GM18909 (cell line): ENCODE measurements at regions not wholly inside any gene's neighbourhood (a gene's known extent, or its start where the extent isn't known, plus 50 kb on each side); places are given as distances from the start of the nearest gene placed in this dataset.

ENCODE experiments used
- ATAC-seq: cut with Tn5 transposase; IDR thresholded peaks from one replicate; pipeline ENCODE4 v1.9.1; 2021; ENCODE audit warnings: mild to moderate bottlenecking; ENCODE audit not compliant: unreplicated experiment, poor library complexity

DNA sequence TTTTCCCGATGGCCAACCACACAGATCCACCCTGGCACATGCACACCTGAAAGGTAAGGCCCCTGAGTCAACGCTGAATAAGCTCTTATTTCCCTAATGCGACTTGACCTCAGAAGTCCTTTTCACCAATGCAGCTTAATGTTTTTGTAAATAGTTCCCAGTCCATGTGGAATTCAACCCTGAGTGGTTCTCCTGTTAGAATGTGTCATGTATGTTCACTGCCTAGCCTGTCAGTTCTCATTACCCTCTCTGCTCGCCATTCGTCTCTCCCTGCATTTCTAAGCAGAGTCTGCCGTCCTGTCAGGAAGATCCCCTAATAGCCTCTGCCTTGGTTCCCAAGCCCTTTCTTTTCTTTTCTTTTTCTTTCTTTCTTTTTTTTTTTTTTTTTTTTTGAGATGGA, 392.6 kb upstream of the SHH start:
- no peak for ATAC-seq

DNA sequence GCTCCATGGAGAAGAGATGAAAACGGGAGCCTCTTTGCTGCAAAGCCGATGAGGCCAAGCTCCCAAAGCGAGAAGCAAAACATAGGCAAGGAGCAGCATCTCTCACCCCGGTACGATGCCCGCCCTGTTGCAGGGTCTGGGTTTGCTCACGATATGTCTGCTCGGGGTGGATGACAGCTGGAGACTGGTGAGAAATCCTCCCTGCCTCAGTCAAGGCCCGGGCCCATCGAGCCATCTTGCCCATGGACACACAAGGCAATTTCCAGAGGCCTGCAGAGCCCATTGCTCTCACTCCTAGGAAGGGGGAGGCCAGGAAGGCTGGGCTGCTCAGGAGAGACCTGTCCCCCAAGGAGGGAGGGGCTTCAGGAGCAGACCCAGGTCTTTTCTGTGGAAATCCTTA, 391.7 kb upstream of the SHH start:
- no peak for ATAC-seq

DNA sequence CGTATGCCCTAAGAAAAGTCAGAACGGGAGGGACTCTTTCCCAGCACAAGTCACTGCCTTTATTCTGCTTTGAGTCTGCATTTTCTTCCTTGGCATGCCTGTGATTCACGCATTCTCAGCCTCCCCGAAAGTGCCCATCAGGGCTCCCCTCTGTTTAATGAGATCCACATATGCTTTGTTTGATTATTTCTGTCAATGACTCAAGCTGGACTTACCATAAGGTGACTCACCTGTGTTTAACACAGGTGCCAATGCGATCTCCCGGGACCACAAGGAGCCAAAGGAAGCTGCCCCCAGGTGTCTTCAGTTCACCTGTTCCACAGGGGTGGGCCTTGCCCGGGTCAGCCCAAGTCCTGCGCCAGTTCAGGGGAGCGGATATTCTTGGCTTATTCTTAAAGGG, 386.0 kb upstream of the SHH start:
- no peak for ATAC-seq

DNA sequence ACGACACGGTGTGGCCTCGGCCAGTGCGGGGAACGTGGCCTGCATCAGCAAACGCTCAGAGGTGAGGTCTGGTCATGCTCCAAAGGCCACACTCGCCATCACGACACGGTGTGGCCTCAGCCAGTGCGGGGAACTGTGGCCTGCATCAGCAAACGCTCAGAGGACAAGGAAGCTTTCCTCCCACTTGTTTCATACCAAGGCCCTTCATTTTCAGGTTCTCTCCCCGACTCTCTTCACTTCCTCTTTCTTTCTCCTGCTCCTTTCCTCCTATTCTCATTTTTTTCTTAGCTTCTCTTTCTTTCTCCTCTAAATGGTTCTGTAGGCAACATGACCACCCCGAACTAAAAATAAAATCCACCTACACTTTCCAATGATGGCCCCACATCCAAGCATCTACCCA, 384.4 kb upstream of the SHH start:
- no peak for ATAC-seq

DNA sequence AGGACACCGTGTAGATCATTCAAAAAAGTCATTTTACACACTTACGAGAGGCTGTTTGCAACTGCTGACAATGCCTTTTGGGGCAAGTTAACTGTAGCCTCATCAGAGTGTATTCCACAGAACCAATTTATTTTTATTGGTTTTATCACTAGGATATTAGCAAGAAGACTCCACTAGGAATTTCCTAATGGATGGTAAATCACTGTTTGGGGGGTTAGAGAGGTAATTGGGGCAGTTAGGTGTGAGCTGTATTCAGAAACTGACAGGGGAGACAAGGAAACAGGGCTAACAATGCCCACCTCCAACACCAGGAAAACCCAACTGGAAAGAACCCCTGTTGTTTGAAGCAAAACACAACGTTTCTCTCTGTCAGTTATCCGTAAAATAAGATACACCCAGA, 383.0 kb upstream of the SHH start:
- no peak for ATAC-seq

DNA sequence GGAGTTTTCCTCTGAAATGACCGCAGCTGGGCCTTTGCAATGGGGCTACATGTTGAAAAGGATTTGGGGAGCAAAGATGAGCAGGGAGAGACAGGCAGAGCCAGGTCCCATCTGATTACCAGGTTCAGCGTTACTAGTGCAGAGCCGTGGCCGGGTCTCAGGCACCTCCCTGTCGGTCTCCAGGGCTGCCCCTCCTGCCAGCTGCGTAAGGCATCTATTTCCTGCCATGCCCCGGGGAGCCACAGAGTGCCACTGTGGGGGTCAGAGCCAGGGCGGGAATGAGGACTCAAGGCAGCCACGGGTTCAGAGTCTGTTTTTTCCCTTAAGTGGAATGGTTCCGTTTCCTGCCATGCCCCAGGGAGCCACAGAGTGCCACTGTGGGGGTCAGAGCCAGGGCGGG, 382.6 kb upstream of the SHH start:
- no peak for ATAC-seq

DNA sequence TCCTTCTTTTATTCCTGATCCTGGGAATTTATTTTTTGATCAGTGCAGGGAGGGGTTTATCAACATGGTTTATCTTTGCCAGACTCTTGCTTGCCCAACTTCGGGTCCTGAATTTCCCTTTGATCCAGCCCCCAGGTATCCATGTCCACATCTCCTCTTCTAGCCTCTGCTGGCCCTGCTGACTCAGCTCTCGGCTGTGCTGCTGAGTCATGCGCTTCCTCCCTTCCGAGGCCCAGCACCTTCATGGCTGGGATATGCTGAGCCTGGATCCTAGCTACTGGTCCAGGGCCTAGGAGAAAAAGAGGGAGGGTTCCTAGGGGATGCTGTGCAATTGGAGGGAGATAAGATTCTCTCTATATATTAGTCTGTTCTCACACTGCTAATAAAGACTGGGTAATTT, 380.7 kb upstream of the SHH start:
- no peak for ATAC-seq

DNA sequence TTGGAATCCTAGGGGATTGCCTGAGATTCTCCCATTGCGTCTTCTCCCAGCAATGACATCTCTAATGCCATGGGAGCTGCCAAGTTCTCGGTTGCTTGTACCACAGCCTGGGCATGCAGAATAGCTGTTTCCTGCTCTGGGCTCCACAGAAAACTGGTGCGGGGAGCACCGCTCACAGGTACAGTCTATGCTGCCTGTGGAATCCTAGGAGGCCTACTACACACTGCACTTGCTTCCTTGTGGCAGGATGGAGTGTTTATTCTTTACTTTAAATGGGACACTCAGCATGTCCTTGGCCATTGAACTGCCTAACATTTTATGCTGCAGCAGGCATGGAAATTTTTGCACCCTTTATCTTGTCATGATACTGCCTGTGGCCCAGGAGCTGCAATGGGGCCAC, 378.8 kb upstream of the SHH start:
- ATAC-seq, result no peak

DNA sequence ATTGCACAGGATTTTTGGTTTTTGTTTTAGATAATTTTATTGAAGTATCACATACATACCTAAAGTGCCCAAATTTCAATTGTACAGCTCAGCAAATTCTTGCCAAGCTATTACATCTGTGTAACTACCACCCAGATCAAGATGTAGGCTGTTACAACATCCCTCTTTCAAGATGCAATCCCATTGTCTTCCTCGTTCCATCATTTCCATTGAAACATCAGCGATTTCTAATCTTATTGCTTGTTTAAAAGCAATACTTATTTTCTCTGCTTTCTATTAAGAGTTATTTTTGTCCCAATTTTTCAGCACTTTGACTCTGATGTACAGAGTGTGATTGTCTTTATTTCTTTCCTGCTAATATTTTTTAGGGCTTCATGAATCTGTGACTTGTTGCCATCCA, 372.8 kb upstream of the SHH start:
- ATAC-seq, result no peak

DNA sequence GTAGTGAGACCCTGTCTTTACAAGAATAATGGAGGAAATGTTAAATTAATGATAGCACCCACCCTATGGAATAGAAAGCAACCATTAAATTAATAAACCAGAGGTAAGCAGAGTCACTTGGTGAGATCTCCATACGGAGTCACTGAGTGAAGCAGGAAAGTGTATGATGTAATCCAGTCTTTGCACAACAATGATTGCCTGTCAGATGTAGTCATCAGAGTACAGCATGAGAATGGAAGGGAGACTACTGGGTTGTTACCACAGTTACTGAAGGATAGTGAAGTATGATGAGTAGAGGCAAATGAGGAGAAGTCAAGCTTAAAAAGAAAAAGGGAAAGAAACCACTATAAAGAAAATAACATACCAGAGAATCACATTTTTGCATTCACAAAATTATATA, 371.9 kb upstream of the SHH start:
- ATAC-seq, result no peak

DNA sequence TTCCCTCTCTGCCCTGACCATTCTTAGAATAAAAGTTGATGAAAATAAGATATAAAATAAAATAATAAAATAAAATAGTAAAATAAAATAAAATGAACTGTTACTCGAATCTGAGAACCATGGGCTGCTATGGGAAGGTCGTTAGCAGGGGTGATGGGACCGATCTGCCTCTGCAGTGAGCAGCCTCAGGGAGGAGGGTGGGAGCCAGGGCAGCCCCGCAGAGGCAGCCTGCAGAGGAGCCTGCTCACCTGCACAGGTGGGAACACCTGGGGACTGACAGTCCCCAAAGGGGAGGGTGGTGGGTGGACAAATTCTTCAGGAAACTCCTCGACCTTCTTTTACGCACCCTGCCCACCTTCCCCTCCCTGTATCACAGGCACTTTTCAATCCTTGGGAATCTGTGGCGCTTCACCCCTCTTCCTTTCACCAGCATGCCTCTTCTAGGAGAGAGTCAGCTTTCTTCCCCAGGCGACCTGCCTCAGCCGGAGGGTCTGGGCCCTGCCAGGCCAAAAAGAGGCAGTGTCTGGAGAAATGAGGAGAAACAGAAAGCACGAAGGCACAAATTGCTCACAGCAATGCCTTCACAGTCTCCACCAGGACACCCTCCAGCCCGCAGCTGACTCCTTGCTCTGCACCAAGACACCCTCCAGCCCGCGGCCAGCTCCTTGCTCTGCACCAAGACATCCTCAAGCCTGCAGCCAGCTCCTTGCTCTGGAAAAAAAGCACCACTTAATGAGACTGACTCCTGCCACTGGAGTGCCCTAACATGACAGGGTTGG, 368.4 kb upstream of the SHH start:
- ATAC-seq, result no peak

DNA sequence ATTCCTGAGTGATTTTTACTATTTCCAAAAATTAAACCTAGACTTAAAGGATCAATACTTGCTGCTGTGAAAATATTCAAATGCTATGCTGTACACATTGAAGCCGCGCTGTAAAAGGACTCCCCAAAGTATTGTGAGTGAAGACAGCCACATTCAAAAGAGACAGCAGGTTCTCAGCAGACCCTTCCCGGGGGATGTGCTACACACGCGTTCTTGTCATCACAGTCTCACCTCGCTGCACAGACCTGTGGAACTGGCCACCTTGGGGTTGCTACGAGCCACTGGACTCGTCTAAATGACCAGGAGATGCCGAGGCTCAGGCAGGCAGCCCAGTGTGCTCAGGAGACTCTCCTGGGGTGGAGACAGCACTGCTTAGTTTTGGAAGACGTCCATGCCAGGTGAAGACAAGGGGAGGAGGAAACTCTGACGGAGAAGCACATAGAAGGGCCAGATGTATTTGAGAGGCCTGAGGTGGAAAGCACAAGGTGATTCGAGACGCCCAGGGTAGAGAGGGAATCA, 367.7 kb upstream of the SHH start:
- no peak for ATAC-seq

DNA sequence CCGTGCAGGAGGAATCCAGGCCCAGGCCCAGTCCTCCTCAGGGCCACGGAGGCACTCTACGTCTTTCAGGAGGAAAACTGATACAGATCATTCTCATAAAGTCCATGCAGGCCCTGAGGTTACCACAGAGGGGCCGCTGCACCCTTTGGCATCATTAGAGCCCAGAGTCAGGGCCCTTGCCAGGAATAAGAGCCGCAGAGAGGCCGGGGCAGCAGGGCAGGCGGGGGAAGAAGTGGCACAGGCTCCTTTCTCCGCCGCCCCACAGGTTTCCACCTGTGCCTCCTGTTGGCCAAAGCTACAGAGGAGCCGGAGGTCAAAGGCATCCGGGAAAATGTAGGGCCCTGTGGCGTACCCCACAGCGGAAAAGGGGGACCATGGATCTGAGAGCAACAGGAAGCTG, 366.6 kb upstream of the SHH start:
- no peak for ATAC-seq

DNA sequence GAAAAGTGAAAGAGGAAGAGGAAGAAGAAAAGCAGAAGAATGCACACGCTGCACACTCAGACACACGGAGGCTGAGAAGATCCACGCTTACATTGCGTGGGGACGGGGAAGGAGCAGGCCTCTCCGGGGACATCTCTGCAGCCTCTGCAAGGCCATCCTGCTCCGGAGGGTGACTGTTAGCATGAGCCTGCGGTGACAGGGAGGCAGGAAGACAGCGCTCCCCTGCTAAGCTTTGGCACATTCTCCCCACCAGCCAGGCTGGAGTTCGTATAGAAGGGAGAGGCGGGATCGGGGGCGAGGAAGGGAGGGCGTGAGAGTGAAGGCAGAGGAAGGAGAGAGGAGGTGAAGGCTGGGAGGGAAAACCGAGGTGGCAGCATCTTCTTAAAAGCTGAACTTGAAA, 366.0 kb upstream of the SHH start:
- ATAC-seq, result no peak

DNA sequence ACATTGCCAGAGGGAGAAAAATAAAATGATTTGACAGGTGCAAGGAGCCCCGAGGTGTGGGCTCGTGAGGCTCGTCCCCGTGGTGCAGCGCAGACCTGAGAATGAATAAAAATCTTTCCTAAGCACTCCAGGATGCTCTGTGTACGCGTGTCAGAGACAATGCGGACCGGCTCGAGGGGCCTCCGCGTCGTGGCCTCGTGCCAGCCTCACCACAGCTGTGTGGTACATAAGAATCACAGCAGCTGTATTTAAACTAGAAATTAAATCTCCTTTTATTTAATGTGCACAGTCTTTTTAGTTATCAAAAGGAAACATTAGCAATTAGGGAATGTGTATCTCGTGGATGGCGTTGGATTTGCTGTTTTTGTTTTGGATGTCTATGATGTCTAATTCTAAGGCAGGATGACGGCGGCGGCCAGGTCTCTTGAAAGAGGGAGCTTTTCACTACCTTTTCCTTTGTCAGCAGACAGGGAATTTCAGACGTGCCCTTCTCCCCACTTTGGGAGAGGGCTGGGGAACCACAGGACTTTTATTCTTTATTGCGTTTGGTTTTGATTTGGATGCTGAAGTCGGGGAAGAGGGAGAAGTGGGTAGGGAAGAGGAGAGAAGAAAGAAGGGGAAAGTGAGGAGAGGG, 365.3 kb upstream of the SHH start:
- no peak for ATAC-seq

DNA sequence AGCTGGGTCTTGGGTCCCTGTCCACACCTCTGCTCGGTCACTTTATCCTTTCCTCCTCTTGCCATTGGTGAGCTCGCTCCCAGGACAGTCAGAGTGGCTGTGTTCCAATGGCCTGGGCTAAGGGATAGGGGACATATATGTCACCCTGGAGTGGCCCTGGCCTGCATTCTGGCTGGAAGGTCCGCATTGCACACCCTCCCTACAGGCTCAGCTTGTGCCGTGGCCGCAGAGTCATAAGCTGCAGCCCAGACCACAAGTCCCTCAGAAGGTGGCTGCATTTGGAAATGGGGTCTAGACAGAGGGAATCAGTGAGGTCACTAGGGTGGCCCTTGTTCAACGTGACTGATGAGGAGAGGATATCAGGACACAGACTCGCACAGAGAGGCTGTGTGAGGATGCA, 363.8 kb upstream of the SHH start:
- no peak for ATAC-seq

DNA sequence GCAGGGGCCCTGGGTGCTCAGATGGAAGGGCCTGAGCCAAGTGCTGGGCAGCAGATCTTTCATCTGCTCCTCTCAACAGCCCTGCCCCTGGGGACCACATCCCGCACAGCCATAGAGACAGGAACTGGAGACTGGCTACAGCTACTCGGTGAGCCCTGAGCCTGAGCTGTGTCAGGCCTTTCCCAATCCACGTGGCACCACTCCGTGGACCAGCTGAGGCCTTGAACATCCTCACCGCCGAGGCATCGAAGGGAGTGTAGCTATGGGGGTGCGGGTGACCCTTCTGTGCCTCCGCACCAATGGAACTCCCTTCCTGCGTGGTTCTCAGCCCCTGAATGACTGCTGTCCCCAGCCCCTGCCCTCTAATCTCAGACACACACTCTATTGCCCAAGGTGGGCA, 362.7 kb upstream of the SHH start:
- ATAC-seq, result no peak

DNA sequence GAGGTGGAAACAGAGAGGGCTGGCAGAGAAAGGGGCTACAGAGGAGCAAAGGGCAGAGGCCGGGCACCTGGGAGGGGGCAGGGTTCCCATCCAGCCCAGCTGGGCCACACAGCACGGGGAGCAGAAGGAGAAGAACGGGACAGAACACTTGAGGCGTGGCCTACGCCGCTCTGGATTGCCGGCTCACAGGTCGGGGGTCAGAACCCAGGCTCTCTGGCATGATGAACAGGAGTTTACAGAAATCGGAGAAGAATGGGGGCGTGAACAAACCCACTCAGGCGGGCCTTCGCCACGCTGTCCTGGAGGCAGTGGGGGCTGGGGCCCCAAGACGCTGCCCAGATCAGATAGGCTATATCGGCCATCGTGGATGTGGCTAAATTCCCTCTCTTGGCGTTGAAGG, 362.2 kb upstream of the SHH start:
- no peak for ATAC-seq

DNA sequence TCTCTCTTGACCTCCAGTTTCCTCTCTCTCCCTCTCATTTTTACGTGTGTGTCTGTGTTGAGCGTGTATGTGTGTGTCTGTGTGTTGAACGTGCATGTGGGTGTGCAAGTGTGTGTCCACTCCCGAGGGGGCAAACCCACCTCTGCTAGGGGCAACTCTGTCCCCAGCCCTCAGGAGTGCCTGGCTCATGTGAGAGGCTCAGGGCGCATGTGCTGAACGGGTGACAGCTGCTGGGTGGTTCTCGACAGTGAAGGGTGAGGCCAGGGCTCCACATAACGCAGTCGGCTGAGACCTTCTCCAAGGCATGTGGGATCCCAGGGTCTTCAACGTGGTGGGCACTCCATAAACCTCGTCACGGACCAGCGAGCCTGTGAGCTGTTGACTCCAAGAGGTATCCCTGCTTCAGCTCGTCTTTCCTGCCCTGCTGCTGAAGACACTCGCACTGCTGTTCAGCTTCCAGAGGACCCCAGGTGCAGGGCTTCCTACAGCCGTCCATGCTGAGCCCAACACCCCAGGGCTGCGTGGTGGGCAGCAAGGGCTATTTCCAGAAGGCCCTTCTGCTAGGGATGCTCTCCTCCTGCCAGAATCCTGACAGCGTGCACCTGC, 361.6 kb upstream of the SHH start:
- ATAC-seq, result no peak

DNA sequence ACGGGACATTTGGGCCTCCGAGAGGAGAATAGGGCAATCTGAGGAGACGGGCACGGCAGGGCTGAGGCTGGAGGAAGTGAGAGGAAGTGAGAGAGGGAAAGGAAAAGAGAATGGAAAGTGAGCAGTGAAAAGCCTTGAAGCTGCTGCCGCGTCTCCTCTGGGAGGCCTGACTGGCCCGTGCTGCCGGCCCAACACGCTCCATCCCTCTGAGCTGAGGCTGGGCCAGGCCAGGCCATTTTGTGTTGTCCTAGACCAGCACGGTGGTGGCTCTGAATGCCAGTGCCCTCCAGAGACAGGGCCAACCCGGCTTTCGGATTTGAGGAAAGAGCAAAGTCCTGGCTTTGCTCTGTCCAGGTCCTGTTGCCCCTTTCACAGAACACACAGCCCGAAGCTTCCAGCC, 361.1 kb upstream of the SHH start:
- no peak for ATAC-seq

DNA sequence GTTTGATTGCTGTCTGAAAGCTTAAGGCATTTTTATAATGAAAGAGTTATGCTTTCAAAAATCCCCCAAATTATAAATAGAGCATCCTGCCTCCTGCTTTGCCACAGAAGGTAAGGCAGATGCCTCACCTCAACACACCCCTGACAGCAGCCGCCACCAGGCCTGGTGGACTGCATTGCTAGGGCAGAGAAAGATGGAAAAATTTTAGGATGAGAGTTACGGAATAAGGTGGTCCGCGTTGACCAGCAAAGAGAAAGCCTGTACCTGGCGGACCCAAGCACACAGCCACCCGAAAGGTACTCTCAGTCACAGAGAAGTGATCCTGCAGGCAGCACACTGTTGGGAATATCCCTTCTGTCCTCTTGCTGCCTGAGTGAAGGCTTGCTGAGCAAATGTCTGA, 360.4 kb upstream of the SHH start:
- no peak for ATAC-seq
